CD4-positive, alpha-beta T cell treated with Interleukin-17A for 4 hours (primary cell): ENCODE measurements at regions not wholly inside any gene's neighbourhood (a gene's known extent, or its start where the extent isn't known, plus 50 kb on each side); places are given as distances from the start of the nearest gene placed in this dataset.
"Not testable (repeated sequence)": the region's sequence is repeated elsewhere in the genome, so short reads cannot be mapped to it uniquely, and the experiment has no call there.

Experiments used
- DNase-seq: peaks from one replicate; pipeline ENCODE4 v3.0.0-alpha.2; 2020; ENCODE audit warnings: mixed read lengths

GRCh38 chr20:17834804-17835203 lies 133.8 kb downstream of the SNX5 start:
- DNase-seq, result no peak

GRCh38 chr20:17833036-17833674 lies 133.4 kb downstream of the BANF2 start:
- no peak for DNase-seq

- DNase-seq, result no peak
Observed at GRCh38 chr20:17832236-17832915, 132.6 kb downstream of the BANF2 start.

- no peak for DNase-seq
Observed at GRCh38 chr20:17828598-17829144, 128.9 kb downstream of the BANF2 start.

- no peak for DNase-seq
Observed at GRCh38 chr20:17827759-17828559, 128.2 kb downstream of the BANF2 start.

- no peak for DNase-seq
Observed at GRCh38 chr20:17827079-17827478, 127.3 kb downstream of the BANF2 start.

- DNase-seq, result no peak
Observed at GRCh38 chr20:17825960-17826843, 126.4 kb downstream of the BANF2 start.

- DNase-seq, result no peak
Observed at GRCh38 chr20:17825252-17825959, 125.6 kb downstream of the BANF2 start.

- no peak for DNase-seq
Observed at GRCh38 chr20:17824676-17825251, 125.0 kb downstream of the BANF2 start.

- DNase-seq, result no peak
Observed at GRCh38 chr20:17823409-17824144, 123.8 kb downstream of the BANF2 start.

- no peak for DNase-seq
Observed at GRCh38 chr20:17822540-17823408, 123.0 kb downstream of the BANF2 start.

GRCh38 chr20:17822039-17822438 lies 122.3 kb downstream of the BANF2 start:
- DNase-seq, result no peak

GRCh38 chr20:17821606-17822005 lies 121.8 kb downstream of the BANF2 start:
- not testable (repeated sequence) for DNase-seq

GRCh38 chr20:17819395-17820093 lies 119.8 kb downstream of the BANF2 start:
- DNase-seq, result no peak

GRCh38 chr20:17818187-17818586 lies 118.4 kb downstream of the BANF2 start:
- no peak for DNase-seq

GRCh38 chr20:17816804-17817587 lies 117.2 kb downstream of the BANF2 start:
- DNase-seq, result no peak

GRCh38 chr20:17811628-17811965 lies 111.8 kb downstream of the BANF2 start:
- DNase-seq, result no peak
